ENCODE measurements at regions not wholly inside any gene's neighbourhood (a gene's known extent, or its start where the extent isn't known, plus 50 kb on each side); places are given as distances from the start of the nearest gene placed in this dataset.

- no peak for DNase-seq (ENCODE audit: low read depth in 2 of 2)
These were observed 181.3 kb downstream of the KIF26A start for GRCh38 chr14:104319491-104320241.

DNA sequence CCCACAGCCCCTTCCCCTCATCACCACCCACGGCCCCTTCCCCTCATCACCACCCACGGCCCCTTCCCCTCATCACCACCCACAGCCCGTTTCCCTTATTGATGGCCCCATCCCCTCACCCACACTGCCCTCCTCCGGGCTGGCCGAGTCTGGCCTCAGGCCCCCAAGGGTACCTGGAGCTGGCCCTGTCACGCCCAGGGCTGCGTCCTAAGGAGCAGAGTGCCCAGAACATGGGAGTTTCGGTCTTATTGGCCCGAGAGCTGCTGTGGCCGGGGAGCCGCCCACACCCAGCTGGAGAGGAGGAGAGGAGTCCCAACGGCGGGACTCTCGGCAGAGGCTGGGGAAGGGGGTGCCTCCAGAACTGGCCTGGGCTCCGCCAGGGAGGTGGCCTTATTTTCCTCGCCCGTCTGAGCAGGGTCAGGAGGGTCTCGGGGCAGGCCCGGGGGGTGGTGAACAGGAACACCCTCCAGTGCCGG, 182.3 kb downstream of the KIF26A start:
- no peak for DNase-seq (ENCODE audit: low read depth in 2 of 2)

GRCh38 chr14:104321088-104321801, 182.9 kb downstream of the KIF26A start:
- no peak for DNase-seq (ENCODE audit: low read depth in 2 of 2)

DNA sequence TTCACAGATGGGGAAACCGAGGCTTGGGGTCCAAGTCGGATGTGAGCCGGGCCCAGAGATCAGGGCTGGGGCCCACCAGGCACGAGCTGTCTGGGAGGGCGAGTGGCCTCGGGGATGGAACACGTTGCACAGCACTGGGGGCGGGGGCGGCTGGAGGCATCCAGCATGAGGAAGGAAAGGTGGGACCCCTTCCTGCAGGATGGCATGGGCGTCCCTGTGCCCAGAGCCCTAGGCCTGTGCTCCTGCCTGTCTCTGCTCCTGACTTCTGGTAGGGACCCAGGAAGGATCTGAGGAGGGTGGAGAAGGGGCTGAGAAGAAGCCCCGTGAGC, 183.4 kb downstream of the KIF26A start:
- no peak for DNase-seq (ENCODE audit: low read depth in 2 of 2)

GRCh38 chr14:104322531-104323366, 184.4 kb downstream of the KIF26A start:
- DNase-seq (ENCODE audit: low read depth in 2 of 2): no peak

- DNase-seq (ENCODE audit: low read depth in 2 of 2): no peak
These were observed 185.3 kb downstream of the KIF26A start for GRCh38 chr14:104323551-104324175.

GRCh38 chr14:104326848-104327247, 188.5 kb downstream of the KIF26A start:
- no peak for DNase-seq (ENCODE audit: low read depth in 2 of 2)

- no peak for DNase-seq (ENCODE audit: low read depth in 2 of 2)
These were observed 190.2 kb downstream of the KIF26A start for GRCh38 chr14:104328607-104329006.

- no peak for DNase-seq (ENCODE audit: low read depth in 2 of 2)
These were observed 191.4 kb downstream of the KIF26A start for GRCh38 chr14:104329793-104330192.

DNA sequence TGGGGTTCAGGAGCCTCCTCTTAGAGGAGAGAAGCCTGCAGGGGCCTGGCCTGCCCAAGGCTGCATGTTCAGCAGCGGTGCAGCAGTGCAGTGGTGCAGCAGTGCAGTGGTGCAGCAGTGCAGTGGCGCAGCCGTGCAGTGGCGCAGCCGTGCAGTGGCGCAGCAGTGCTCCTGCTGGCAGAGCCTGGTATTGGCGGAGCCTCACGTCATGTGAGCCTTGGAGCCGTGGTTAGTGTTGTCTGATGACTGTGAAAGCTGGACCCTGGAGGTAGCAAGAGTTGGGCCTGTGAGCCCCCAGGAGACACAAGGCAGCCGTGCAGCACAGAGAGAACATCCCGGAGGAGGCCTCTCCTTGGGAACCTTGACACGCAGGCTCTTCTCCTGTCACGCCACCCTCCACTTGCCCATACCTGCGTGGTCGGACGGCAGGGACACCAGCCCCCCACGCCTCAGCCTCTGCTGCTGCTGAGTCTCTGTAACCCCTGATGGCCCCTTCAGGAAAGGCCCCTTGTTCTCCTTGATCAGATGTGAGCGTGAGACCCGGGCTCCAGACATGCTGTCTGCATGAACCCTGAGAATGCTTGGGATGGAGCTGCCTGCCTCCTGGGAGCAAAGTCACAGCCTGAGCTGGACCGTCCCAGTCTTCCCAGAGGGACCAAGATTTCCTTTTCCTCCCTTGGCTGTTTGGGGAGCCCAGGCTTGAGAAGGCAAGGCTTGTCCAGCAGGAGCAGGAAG, 193.7 kb downstream of the KIF26A start:
- DNase-seq (ENCODE audit: low read depth in 2 of 2): no peak

GRCh38 chr14:104332634-104333270, 194.4 kb downstream of the KIF26A start:
- no peak for DNase-seq (ENCODE audit: low read depth in 2 of 2)

DNA sequence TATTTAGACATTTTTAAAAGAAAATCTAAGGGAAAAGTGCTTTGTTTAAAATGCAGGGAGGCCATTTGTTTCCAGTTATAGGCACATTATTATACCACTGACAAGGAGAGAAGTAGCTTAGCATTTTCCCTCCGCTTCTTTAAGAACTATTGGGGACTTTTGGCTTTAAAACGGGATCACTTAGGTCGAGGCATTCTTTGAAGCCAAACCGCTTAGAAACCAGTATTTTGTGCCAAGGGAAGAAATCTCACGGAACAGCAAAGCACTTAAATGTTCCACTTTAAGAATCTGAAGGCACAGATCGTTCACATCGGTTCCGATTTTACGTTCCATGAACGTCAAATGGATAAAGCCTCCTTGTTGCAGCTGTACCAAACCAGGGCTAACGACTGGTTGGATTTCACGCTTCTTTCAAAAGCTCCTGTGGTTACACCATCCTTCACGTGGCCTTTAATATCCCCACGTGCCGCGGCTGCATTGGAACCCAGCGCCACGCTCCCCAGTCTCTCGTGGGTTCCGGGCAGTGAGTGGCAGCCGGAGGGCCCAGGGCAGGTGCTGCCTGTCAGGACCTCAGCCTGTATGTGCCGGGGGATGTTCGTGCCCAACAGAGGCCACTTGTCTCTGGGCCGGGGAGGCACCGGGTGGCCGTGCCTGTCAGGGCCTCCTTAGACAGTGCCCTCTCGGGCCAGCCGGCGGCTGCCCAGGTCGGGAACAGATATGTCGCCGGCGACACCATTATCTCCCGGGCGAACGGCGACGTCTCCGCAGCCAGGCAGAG, 195.4 kb downstream of the KIF26A start:
- DNase-seq (ENCODE audit: low read depth in 2 of 2): no peak

- no peak for DNase-seq (ENCODE audit: low read depth in 2 of 2)
These were observed 196.2 kb downstream of the KIF26A start for GRCh38 chr14:104334424-104335161.

GRCh38 chr14:104335176-104335575, 196.8 kb downstream of the KIF26A start:
- no peak for DNase-seq (ENCODE audit: low read depth in 2 of 2)

DNA sequence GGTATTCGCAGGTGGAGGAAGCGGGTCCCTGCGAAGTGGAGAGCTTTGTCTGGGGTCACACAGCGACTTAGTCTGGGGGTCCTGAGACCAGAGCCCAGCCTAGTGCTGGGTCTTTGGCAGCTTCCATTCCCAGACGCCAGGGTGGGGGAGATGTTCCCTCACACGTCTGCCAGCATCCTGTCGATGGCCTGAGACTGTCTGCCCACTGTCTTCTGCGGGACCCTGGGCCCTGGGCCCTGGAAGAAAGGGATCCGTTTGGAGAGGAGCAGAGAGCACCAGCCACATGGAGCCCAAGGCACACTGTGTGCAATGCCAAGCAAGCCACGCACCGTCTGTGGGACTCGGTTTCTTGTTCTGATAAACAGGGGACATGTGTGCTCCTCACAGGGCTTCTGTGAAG, 197.2 kb downstream of the KIF26A start:
- DNase-seq (ENCODE audit: low read depth in 2 of 2): no peak

DNA sequence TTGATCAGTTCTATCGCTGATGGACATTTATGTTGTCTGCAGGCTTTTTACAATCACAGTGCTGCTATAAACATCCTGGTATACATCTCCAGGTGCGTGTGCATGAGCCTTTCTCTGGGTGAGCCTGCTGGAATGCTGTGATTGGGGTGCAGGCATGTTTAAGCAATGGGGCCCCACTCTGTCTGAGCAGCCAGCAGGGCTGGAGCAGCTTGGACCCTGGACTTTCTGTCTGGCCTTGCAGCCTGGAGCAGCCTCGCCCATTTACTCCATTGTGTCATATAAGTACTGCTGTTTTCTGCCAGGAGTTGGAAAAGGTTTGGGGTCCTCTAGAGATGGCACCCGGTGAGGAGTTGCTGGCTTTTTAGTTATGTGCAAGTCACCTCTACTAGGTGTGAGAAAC, 199.0 kb downstream of the KIF26A start:
- DNase-seq (ENCODE audit: low read depth in 2 of 2): no peak

GRCh38 chr14:104339361-104339760, 201.0 kb downstream of the KIF26A start:
- DNase-seq (ENCODE audit: low read depth in 2 of 2): no peak

- no peak for DNase-seq (ENCODE audit: low read depth in 2 of 2)
These were observed 201.4 kb downstream of the KIF26A start for GRCh38 chr14:104339829-104340228.

Data from stimulated activated CD8-positive, alpha-beta memory T cell treated with anti-CD3 and anti-CD28 coated beads, Interleukin-7, amount 100 ng/mL, for 4 hours (primary cell).